Loucy (cell line): ENCODE measurements at regions not wholly inside any gene's neighbourhood (a gene's known extent, or its start where the extent isn't known, plus 50 kb on each side); places are given as distances from the start of the nearest gene placed in this dataset.

Source experiments
- EZH2phosphoT487 ChIP-seq: fragments of 200-600 bp; IDR thresholded peaks from 2 replicates; pipeline ENCODE4 v1.6.1; 2018; ENCODE audit warnings: antibody characterized with exemption, mild to moderate bottlenecking, moderate library complexity, borderline replicate concordance
- TF ChIP-seq, protein P1 (sequence below): fragments of 200-600 bp; sonication (generic); conservative IDR thresholded peaks from 2 replicates; pipeline ENCODE4 v1.5.1; 2014; ENCODE audit warnings: mild to moderate bottlenecking, antibody characterized with exemption, low read length

- TF ChIP-seq, protein P1, sequence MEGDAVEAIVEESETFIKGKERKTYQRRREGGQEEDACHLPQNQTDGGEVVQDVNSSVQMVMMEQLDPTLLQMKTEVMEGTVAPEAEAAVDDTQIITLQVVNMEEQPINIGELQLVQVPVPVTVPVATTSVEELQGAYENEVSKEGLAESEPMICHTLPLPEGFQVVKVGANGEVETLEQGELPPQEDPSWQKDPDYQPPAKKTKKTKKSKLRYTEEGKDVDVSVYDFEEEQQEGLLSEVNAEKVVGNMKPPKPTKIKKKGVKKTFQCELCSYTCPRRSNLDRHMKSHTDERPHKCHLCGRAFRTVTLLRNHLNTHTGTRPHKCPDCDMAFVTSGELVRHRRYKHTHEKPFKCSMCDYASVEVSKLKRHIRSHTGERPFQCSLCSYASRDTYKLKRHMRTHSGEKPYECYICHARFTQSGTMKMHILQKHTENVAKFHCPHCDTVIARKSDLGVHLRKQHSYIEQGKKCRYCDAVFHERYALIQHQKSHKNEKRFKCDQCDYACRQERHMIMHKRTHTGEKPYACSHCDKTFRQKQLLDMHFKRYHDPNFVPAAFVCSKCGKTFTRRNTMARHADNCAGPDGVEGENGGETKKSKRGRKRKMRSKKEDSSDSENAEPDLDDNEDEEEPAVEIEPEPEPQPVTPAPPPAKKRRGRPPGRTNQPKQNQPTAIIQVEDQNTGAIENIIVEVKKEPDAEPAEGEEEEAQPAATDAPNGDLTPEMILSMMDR: no peak
- no peak for TF ChIP-seq EZH2phosphoT487
These were observed 145.6 kb upstream of the PPP2R2D start for GRCh38 chr10:131755200-131755599.
